ENCODE measurements at regions not wholly inside any gene's neighbourhood (a gene's known extent, or its start where the extent isn't known, plus 50 kb on each side); places are given as distances from the start of the nearest gene placed in this dataset.

- TF ChIP-seq EZH2 (IDR thresholded peaks at IDR 0.05; ENCODE audit: insufficient read depth, poor library complexity, severe bottlenecking) (no peak), EZH2phosphoT487 (IDR thresholded peaks at IDR 0.05; ENCODE audit: insufficient read depth, low read depth) (no peak)
Observed at GRCh38 chr5:176712546-176713304, 65.4 kb downstream of the TSPAN17 start.
